DLD1 (cell line): ENCODE measurements at regions not wholly inside any gene's neighbourhood (a gene's known extent, or its start where the extent isn't known, plus 50 kb on each side); places are given as distances from the start of the nearest gene placed in this dataset.

ENCODE experiments used
- in situ Hi-C: cut with HindIII; loops from 2 replicates; pipeline ENCODE4 v1.10.0; 2017; ENCODE audit warnings: low sequenced_read_pairs

DNA sequence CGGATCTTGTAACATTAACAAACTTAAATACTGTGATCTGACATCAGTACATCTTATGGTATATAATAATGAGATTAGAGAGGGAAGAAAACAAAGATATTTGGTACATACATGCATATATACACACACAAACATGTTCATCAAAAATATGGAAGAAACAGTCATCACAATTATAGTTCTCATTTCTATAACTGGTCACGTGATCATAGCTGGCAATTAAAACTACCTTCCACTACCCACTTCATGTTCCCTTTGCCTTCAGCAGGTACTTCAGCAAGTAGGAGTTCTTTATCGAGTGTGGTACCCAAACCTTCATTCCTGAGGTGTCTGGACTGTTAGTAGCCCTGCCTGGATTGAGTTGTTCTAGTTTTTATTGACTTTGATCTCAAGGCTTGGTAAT lies 70.9 kb upstream of the ALDH1A3 start:
- in situ Hi-C loops = no loop called here

DNA sequence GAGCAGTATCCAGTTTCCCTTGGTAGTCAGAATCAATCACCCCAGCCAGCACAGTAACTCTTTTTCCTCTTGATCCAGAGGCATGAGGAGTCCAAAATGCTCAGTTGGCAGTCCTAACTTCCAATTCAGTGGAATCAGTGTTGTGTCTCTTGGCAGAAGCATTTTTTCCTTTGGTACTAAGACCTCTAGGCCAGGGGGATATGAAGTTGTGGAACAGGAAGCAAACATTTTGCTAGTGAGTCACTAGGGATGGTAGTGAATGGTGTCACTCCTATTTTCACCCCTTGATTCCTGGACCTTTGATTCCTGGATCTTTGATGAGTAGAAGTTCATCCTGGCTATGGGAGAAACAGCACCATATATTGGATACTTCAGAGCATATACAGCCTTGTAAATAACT lies 70.5 kb upstream of the ALDH1A3 start:
- in situ Hi-C loops = no loop called here

DNA sequence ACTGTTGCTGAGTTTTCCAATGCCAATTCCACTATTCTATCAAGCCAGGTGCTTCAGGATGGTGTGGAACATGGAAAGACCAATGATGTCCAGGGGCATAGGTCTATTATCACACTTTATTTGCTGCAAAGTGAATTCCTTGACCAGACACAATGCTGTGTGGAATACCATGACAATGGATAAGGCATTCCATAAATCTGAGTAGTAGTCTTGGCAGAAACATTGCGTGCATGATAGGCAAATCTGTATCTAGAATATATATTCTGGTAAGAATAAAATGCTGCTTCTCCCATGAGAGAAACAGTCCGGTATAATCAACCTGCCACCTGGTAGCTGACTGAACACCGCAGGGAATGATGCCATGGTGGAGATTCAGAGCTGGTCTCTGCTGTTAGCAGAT lies 70.0 kb upstream of the ALDH1A3 start:
- in situ Hi-C loops = no loop called here

DNA sequence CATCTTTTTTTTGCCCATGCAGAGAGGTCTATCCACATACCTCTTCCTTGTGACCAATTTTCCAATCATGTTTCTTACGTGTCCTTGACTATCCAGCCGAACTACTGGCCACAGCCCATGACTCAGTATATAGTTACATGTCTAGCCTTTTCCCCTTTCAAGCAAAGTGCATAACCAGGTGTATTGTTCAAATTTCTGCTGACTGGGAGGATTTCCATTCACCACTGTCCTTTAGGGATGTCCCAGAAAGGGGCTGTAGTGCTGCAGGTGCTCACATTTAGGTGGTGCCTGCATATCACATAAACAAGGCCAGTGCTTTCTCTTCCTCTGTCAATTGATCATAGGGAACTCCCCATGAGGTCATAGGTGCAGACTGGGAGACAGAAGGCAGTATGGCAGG lies 69.4 kb upstream of the ALDH1A3 start:
- in situ Hi-C loops = loop anchor here (5.0 kb wide), 1 partner anchor 37 kb away; no protein-coding TSS in a partner anchor

DNA sequence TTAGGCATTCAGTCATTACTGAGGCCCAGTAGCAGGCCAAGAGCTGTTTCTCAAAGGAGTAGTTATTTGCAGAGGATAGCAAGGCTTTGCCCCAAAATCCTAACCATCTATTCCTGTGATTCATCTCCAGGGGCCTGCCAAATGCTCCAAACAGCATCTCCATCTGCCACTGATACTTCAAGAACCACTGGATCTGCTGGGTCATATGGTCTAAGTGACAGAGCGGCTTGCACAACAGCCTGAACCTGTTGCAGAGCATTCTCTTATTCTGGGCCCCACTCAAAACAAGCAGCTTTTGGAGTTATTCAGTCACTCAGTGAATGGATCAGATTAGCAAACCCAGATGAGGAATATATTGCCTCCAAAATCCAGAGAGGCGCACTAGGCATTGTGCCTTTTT lies 68.8 kb upstream of the ALDH1A3 start:
- in situ Hi-C loops = loop anchor here (5.0 kb wide), 1 partner anchor 36 kb away; no protein-coding TSS in a partner anchor

DNA sequence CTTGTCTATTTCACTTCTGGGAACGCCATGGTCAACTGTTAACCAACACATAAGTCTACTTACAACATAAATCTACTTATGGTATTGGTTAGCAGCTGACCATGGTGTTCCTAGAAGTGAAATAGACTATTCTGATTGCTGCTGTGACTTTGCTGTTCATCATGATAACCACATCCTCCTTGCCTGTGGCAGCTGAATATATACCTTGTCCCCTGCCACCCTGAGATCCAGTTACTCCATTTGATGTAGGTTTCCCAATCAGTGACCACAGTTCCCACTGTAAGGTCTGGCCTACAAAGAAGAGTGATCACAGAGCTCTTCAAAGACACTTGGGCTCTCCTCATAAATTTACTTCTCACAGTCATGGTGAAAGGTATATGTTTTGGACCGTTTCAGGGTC lies 66.8 kb upstream of the ALDH1A3 start:
- in situ Hi-C loops = loop anchor here (5.0 kb wide), 1 partner anchor 34 kb away; no protein-coding TSS in a partner anchor

DNA sequence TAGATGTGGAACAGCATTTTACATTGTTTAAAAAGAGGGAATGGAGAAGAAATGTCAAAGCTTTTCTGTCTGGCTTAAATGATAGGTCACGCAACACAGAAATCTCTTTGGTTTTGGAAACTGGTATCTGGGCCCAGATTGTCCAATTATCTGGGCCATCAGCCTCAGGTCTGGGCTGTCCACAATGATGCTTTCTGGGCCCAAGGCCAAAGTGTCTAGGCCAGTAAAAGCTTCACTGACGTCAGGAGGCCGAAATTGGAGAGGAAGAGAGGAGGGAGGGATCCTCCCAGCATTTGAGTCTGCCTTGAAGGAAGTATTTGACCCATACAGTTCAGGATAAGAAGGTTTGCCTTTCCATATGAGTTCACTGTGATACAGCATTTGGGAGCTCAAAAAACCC lies 60.7 kb upstream of the ALDH1A3 start:
- in situ Hi-C loops = no loop called here

DNA sequence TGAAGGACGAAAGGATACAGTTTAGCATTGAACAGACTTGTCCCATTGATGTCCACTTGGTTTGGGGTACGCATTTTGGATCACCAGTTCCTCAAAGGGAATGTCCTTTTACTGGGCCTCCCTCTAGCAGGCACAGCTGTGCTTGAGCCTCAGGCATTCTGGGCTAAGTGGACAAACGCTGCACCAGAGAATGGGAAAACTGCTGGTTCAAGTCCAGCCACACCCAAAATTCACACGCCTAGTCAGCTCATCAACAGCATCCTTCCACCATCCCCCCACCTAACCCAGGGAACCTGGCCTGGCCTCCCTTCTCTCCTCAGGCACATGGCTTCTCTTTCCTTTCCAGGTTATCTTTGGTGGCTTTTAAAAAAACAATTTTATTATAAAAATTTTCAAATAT lies 59.1 kb upstream of the ALDH1A3 start:
- in situ Hi-C loops = no loop called here

DNA sequence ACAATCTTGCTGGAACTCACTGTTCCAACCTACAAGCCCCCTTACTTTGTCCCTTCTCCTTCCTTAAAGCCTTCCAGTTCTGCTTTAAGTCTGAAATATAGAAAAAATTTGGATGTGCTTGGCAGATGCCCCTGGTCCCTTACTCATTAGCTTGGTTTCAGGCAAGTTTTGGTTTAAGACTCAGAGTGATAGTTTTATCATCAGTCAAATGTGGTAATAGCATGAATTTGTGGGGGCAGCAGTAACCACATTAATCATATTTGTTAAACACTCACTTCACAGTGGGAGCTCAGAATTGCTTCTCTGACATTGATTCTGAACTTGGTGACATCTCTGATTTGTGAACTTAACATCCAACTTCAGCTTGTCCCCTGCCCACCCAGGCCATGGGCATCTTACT lies 58.3 kb upstream of the ALDH1A3 start:
- in situ Hi-C loops = no loop called here

DNA sequence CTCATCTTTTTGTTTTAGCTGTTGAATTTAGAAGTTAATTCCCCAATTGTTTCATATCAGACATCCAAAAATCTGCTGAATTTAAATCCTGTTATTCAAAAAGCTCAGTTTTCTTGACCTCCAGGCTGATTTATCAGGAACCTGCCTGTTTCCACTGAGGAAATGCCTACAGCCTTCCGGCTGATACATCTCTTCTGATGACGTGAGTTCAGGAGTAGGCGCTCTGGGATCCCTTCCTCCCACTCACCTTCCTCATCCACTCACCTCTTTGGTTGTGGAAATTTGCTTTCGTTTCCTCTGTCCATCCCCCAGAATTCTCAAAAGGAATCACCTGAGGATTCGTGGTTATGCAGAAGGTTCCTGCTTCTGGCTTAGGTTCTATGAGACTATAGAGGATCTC lies 55.4 kb upstream of the ALDH1A3 start:
- in situ Hi-C loops = no loop called here

DNA sequence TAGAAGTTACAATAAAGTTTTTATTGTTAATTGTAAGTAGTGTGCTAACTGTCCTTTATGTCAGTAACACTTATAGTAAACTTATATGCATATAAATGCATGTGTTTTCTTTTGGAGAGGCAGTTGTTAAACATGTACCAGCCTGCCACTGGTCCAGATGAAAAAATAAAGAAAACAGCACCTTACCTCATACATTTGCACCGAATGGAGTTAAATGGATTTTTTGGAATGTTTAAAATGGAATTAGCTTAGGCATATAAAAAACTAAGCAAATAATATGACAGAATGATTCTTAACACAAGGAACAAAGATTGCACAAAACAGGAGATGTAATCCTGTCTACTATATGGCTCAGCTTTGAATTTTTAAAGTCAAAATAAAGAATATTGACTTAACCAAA lies 50.2 kb upstream of the ALDH1A3 start:
- in situ Hi-C loops = no loop called here
